HFFc6 (cell line): ENCODE measurements at regions not wholly inside any gene's neighbourhood (a gene's known extent, or its start where the extent isn't known, plus 50 kb on each side); places are given as distances from the start of the nearest gene placed in this dataset.
"Not testable (repeated sequence)": the region's sequence is repeated elsewhere in the genome, so short reads cannot be mapped to it uniquely, and the experiment has no call there.

Experiments
- DNase-seq: peaks from one replicate; pipeline ENCODE4 v3.0.0-alpha.2; 2018
- H3K27ac Mint-ChIP-seq: 2 replicates; pipeline ENCODE4 v1.8.0; 2020; ENCODE audit warnings: mild to moderate bottlenecking, mixed read lengths
- H3K27me3 Mint-ChIP-seq: 2 replicates; pipeline ENCODE4 v1.8.0; 2021; ENCODE audit warnings: mild to moderate bottlenecking, moderate library complexity, mixed read lengths; ENCODE audit not compliant: insufficient read depth
- H3K36me3 Mint-ChIP-seq: 2 replicates; pipeline ENCODE4 v1.8.0; 2021; ENCODE audit warnings: low read depth, mixed read lengths
- H3K4me1 Mint-ChIP-seq: 2 replicates; pipeline ENCODE4 v1.8.0; 2020; ENCODE audit warnings: low read depth, mixed read lengths
- H3K4me3 Mint-ChIP-seq: 2 replicates; pipeline ENCODE4 v1.8.0; 2020; ENCODE audit warnings: mild to moderate bottlenecking, moderate library complexity, mixed read lengths
- H3K9me3 Mint-ChIP-seq: 2 replicates; pipeline ENCODE4 v1.8.0; 2020; ENCODE audit warnings: mild to moderate bottlenecking, mixed read lengths
- CTCF ChIP-seq: fragments of 200-600 bp; sonication (generic); IDR thresholded peaks from 2 replicates; pipeline ENCODE4 v1.5.0; 2021; ENCODE audit warnings: antibody characterized with exemption, mild to moderate bottlenecking

GRCh38 chr4:17008834-17009345 is 110.4 kb upstream of the LDB2 start:
- Mint-ChIP-seq H3K27ac (no peak overlapping the region), H3K4me3 (no peak overlapping the region), H3K27me3 (no peaks in the 10 kb centered on the region), H3K9me3 (no peaks in the 10 kb centered on the region), H3K36me3 (no peaks in the 10 kb centered on the region), H3K4me1 (peaks cover 37% of the 10 kb centered on the region)
- DNase-seq, result no peak
- TF ChIP-seq CTCF, result no peak

- H3K4me3 Mint-ChIP-seq, H3K27ac Mint-ChIP-seq, DNase-seq, H3K27me3 Mint-ChIP-seq, H3K9me3 Mint-ChIP-seq, H3K36me3 Mint-ChIP-seq: not testable (repeated sequence)
- peaks cover 14% of the 10 kb centered on the region; the same call in 1 of the 2 replicates for H3K4me1 Mint-ChIP-seq
Measured at GRCh38 chr4:17003606-17004392, 105.4 kb upstream of the LDB2 start.

- no peak overlapping the region for H3K4me3 Mint-ChIP-seq
- no peak overlapping the region for H3K27ac Mint-ChIP-seq
- DNase-seq, result no peak
- peaks cover 11% of the 10 kb centered on the region for H3K4me1 Mint-ChIP-seq
- no peaks in the 10 kb centered on the region for H3K9me3 Mint-ChIP-seq
- TF ChIP-seq CTCF, result no peak
- peaks cover 1% of the 10 kb centered on the region; the same call in 1 of the 2 replicates for H3K27me3 Mint-ChIP-seq
- no peaks in the 10 kb centered on the region for H3K36me3 Mint-ChIP-seq
Measured at GRCh38 chr4:16995451-16995850, 97.0 kb upstream of the LDB2 start.

- DNase-seq, result no peak
- Mint-ChIP-seq H3K36me3 (no peaks in the 10 kb centered on the region), H3K4me3 (no peak overlapping the region)
Measured at GRCh38 chr4:16993956-16994840, 95.8 kb upstream of the LDB2 start.

GRCh38 chr4:16992566-16993225 is 94.3 kb upstream of the LDB2 start:
- Mint-ChIP-seq H3K36me3 (no peaks in the 10 kb centered on the region), H3K4me3 (no peak overlapping the region), H3K9me3 (no peaks in the 10 kb centered on the region), H3K27me3 (no peaks in the 10 kb centered on the region; the same call in none of the 2 replicates), H3K27ac (no peak overlapping the region), H3K4me1 (peaks cover 11% of the 10 kb centered on the region)
- no peak for TF ChIP-seq CTCF
- no peak for DNase-seq

More at GRCh38 chr4:16993956-16994840, 95.8 kb upstream of the LDB2 start:
- Mint-ChIP-seq H3K4me1 (peaks cover 11% of the 10 kb centered on the region), H3K9me3 (no peaks in the 10 kb centered on the region), H3K27me3 (peaks cover 1% of the 10 kb centered on the region; the same call in 1 of the 2 replicates), H3K27ac (no peak overlapping the region)
- no peak for TF ChIP-seq CTCF
